HUES6 (cell line): ENCODE measurements at regions not wholly inside any gene's neighbourhood (a gene's known extent, or its start where the extent isn't known, plus 50 kb on each side); places are given as distances from the start of the nearest gene placed in this dataset.

ENCODE experiments used
- H3K27ac ChIP-seq: 2 replicates; pipeline ENCODE4 v1.7.0; 2013; ENCODE audit warnings: low read depth, mild to moderate bottlenecking, low read length, inconsistent platforms
- H3K27me3 ChIP-seq: 2 replicates; pipeline ENCODE4 v1.6.1; 2013; ENCODE audit warnings: low read length; ENCODE audit not compliant: control insufficient read depth, insufficient read depth
- H3K36me3 ChIP-seq: 2 replicates; pipeline ENCODE4 v1.6.1; 2013; ENCODE audit warnings: low read length; ENCODE audit not compliant: control insufficient read depth, insufficient read depth
- H3K4me1 ChIP-seq: 2 replicates; pipeline ENCODE4 v1.6.1; 2013; ENCODE audit warnings: low read length; ENCODE audit not compliant: control insufficient read depth, insufficient read depth
- H3K4me3 ChIP-seq: 2 replicates; pipeline ENCODE4 v1.5.1; 2013; ENCODE audit warnings: low read depth, low read length
- H3K9ac ChIP-seq: one replicate; pipeline ENCODE4 v1.6.1; 2013; ENCODE audit warnings: mild to moderate bottlenecking, low read length
- H3K9me3 ChIP-seq: 2 replicates; pipeline ENCODE4 v1.6.1; 2013; ENCODE audit warnings: low read depth, low read length; ENCODE audit not compliant: control insufficient read depth, insufficient read depth

GRCh38 chr7:68458010-68458908 is 1140.0 kb upstream of the AUTS2 start:
- Histone ChIP-seq H3K36me3 (no peaks in the 10 kb centered on the region), H3K27me3 (no peaks in the 10 kb centered on the region), H3K4me3 (no peak overlapping the region), H3K9ac (no peak overlapping the region), H3K27ac (no peak overlapping the region), H3K9me3 (peaks cover 9% of the 10 kb centered on the region), H3K4me1 (no peaks in the 10 kb centered on the region)

GRCh38 chr7:68461430-68461829 is 1136.8 kb upstream of the AUTS2 start:
- H3K27ac ChIP-seq: no peak overlapping the region
- no peak overlapping the region for H3K9ac ChIP-seq
- H3K9me3 ChIP-seq: peaks cover 7% of the 10 kb centered on the region
- H3K4me3 ChIP-seq: no peak overlapping the region
- no peaks in the 10 kb centered on the region for H3K4me1 ChIP-seq
- no peaks in the 10 kb centered on the region for H3K27me3 ChIP-seq
- H3K36me3 ChIP-seq: no peaks in the 10 kb centered on the region

GRCh38 chr7:68470836-68471435 is 1127.3 kb upstream of the AUTS2 start:
- no peaks in the 10 kb centered on the region for H3K27me3 ChIP-seq
- H3K27ac ChIP-seq: no peak overlapping the region
- H3K4me1 ChIP-seq: no peaks in the 10 kb centered on the region
- H3K36me3 ChIP-seq: no peaks in the 10 kb centered on the region
- H3K9ac ChIP-seq: no peak overlapping the region
- no peaks in the 10 kb centered on the region for H3K9me3 ChIP-seq
- H3K4me3 ChIP-seq: no peak overlapping the region

GRCh38 chr7:68472688-68473087 is 1125.6 kb upstream of the AUTS2 start:
- no peak overlapping the region for H3K9ac ChIP-seq
- H3K9me3 ChIP-seq: no peaks in the 10 kb centered on the region
- no peaks in the 10 kb centered on the region for H3K36me3 ChIP-seq
- no peak overlapping the region for H3K27ac ChIP-seq
- no peaks in the 10 kb centered on the region for H3K27me3 ChIP-seq
- no peaks in the 10 kb centered on the region for H3K4me1 ChIP-seq
- no peak overlapping the region for H3K4me3 ChIP-seq

GRCh38 chr7:68474661-68475216 is 1123.5 kb upstream of the AUTS2 start:
- Histone ChIP-seq H3K9me3 (no peaks in the 10 kb centered on the region), H3K4me3 (no peak overlapping the region), H3K4me1 (no peaks in the 10 kb centered on the region), H3K9ac (no peak overlapping the region), H3K27ac (no peak overlapping the region), H3K36me3 (no peaks in the 10 kb centered on the region), H3K27me3 (no peaks in the 10 kb centered on the region)

GRCh38 chr7:68476966-68477365 is 1121.3 kb upstream of the AUTS2 start:
- Histone ChIP-seq H3K9ac (no peak overlapping the region), H3K27me3 (no peaks in the 10 kb centered on the region), H3K36me3 (no peaks in the 10 kb centered on the region), H3K4me3 (no peak overlapping the region), H3K9me3 (no peaks in the 10 kb centered on the region), H3K4me1 (no peaks in the 10 kb centered on the region), H3K27ac (no peak overlapping the region)

- no peak overlapping the region for H3K27ac ChIP-seq
- H3K4me3 ChIP-seq: no peak overlapping the region
- H3K9ac ChIP-seq: no peak overlapping the region
- H3K9me3 ChIP-seq: no peaks in the 10 kb centered on the region
- no peaks in the 10 kb centered on the region for H3K4me1 ChIP-seq
- no peaks in the 10 kb centered on the region for H3K27me3 ChIP-seq
- H3K36me3 ChIP-seq: no peaks in the 10 kb centered on the region
Measured at GRCh38 chr7:68478326-68478725, 1119.9 kb upstream of the AUTS2 start.

- Histone ChIP-seq H3K4me1 (no peaks in the 10 kb centered on the region), H3K36me3 (no peaks in the 10 kb centered on the region), H3K27ac (no peak overlapping the region), H3K27me3 (no peaks in the 10 kb centered on the region), H3K4me3 (no peak overlapping the region), H3K9ac (no peak overlapping the region), H3K9me3 (no peaks in the 10 kb centered on the region)
Measured at GRCh38 chr7:68482800-68483199, 1115.5 kb upstream of the AUTS2 start.

GRCh38 chr7:68484731-68485130 is 1113.5 kb upstream of the AUTS2 start:
- Histone ChIP-seq H3K36me3 (no peaks in the 10 kb centered on the region), H3K9me3 (no peaks in the 10 kb centered on the region), H3K9ac (no peak overlapping the region)

GRCh38 chr7:68485253-68485917 is 1112.9 kb upstream of the AUTS2 start:
- H3K27me3 ChIP-seq: no peaks in the 10 kb centered on the region
- H3K9me3 ChIP-seq: no peaks in the 10 kb centered on the region
- H3K4me3 ChIP-seq: no peak overlapping the region
- no peak overlapping the region for H3K27ac ChIP-seq
- no peak overlapping the region for H3K9ac ChIP-seq
- no peaks in the 10 kb centered on the region for H3K36me3 ChIP-seq
- H3K4me1 ChIP-seq: no peaks in the 10 kb centered on the region

More at GRCh38 chr7:68484731-68485130, 1113.5 kb upstream of the AUTS2 start:
- Histone ChIP-seq H3K4me3 (no peak overlapping the region), H3K27me3 (no peaks in the 10 kb centered on the region), H3K27ac (no peak overlapping the region), H3K4me1 (no peaks in the 10 kb centered on the region)
